ENCODE measurements at regions not wholly inside any gene's neighbourhood (a gene's known extent, or its start where the extent isn't known, plus 50 kb on each side); places are given as distances from the start of the nearest gene placed in this dataset.

GRCh38 chr21:35520856-35521255 is 471.8 kb upstream of the RUNX1 start:
- TF ChIP-seq, protein P1, sequence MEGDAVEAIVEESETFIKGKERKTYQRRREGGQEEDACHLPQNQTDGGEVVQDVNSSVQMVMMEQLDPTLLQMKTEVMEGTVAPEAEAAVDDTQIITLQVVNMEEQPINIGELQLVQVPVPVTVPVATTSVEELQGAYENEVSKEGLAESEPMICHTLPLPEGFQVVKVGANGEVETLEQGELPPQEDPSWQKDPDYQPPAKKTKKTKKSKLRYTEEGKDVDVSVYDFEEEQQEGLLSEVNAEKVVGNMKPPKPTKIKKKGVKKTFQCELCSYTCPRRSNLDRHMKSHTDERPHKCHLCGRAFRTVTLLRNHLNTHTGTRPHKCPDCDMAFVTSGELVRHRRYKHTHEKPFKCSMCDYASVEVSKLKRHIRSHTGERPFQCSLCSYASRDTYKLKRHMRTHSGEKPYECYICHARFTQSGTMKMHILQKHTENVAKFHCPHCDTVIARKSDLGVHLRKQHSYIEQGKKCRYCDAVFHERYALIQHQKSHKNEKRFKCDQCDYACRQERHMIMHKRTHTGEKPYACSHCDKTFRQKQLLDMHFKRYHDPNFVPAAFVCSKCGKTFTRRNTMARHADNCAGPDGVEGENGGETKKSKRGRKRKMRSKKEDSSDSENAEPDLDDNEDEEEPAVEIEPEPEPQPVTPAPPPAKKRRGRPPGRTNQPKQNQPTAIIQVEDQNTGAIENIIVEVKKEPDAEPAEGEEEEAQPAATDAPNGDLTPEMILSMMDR (IDR thresholded peaks at IDR 0.05): no peak
- no peak for TF ChIP-seq POLR2A (IDR thresholded peaks at IDR 0.05)
